DND-41 (cell line): ENCODE measurements at regions not wholly inside any gene's neighbourhood (a gene's known extent, or its start where the extent isn't known, plus 50 kb on each side); places are given as distances from the start of the nearest gene placed in this dataset.

Experiments used
- ATAC-seq: fragments of 200-7000 bp; cut with Tn5 transposase; 3 replicates; pipeline ENCODE4 v1.9.1; 2021; ENCODE audit warnings: low read depth; ENCODE audit not compliant: insufficient read depth
- DNase-seq: peaks from one replicate; pipeline ENCODE4 v3.0.0-alpha.2; 2020
- H2AFZ ChIP-seq: 2 replicates; pipeline ENCODE4 v1.6.0; 2012; ENCODE audit warnings: low read depth, low read length
- H3K27ac ChIP-seq: 2 replicates; pipeline ENCODE4 v1.5.1; 2012; ENCODE audit warnings: low read length, inconsistent platforms
- H3K27me3 ChIP-seq: fragments of 200-600 bp; sonication (generic); 2 replicates; pipeline ENCODE4 v1.6.0; 2012; ENCODE audit warnings: low read length, mild to moderate bottlenecking, inconsistent platforms; ENCODE audit not compliant: insufficient read depth, poor library complexity
- H3K36me3 ChIP-seq: 2 replicates; pipeline ENCODE4 v1.5.1; 2012; ENCODE audit warnings: low read length, inconsistent platforms; ENCODE audit not compliant: insufficient read depth
- H3K4me1 ChIP-seq: 2 replicates; pipeline ENCODE4 v1.5.1; 2012; ENCODE audit warnings: mild to moderate bottlenecking, low read length; ENCODE audit not compliant: insufficient read depth
- H3K4me2 ChIP-seq: 2 replicates; pipeline ENCODE4 v1.6.0; 2012; ENCODE audit warnings: mild to moderate bottlenecking, moderate library complexity, low read length, inconsistent platforms; ENCODE audit not compliant: insufficient read depth
- H3K4me3 ChIP-seq, 2 experiments: fragments of 200-600 bp in 1 of 2; shearing (Covaris generic) in 1 of 2; 2 replicates each; pipeline ENCODE4 v1.5.1; 2012 to 2016; ENCODE audit warnings: inconsistent platforms in 2 of 2, low read length in 2 of 2, mild to moderate bottlenecking in 2 of 2, low read depth in 1 of 2, moderate library complexity in 1 of 2
- H3K79me2 ChIP-seq: 2 replicates; pipeline ENCODE4 v1.6.0; 2012; ENCODE audit warnings: low read length, inconsistent platforms; ENCODE audit not compliant: insufficient read depth
- H3K9ac ChIP-seq: 2 replicates; pipeline ENCODE4 v1.6.0; 2012; ENCODE audit warnings: low read depth, mild to moderate bottlenecking, inconsistent platforms, low read length, moderate library complexity
- H3K9me3 ChIP-seq: 2 replicates; pipeline ENCODE4 v1.5.1; 2012; ENCODE audit warnings: low read length, moderate library complexity, mild to moderate bottlenecking, inconsistent platforms; ENCODE audit not compliant: insufficient read depth, severe bottlenecking
- H4K20me1 ChIP-seq: 2 replicates; pipeline ENCODE4 v1.6.0; 2012; ENCODE audit warnings: low read length; ENCODE audit not compliant: insufficient read depth
- CTCF ChIP-seq: IDR thresholded peaks from 2 replicates; pipeline ENCODE4 v1.5.1; 2012; ENCODE audit warnings: borderline replicate concordance, low read length, moderate library complexity, mild to moderate bottlenecking; ENCODE audit not compliant: poor library complexity, severe bottlenecking; ENCODE audit errors: extremely low read depth
- EZH2 ChIP-seq: IDR thresholded peaks from 3 replicates; pipeline ENCODE4 v1.6.1; 2012; ENCODE audit warnings: borderline replicate concordance, low read depth, mild to moderate bottlenecking, moderate library complexity, low read length, inconsistent platforms; ENCODE audit not compliant: severe bottlenecking

GRCh38 chr20:51326201-51326819, 216.2 kb downstream of the NFATC2 start:
- no peak overlapping the region for H3K27ac ChIP-seq
- ATAC-seq (peak; percentile 39; the same call in 1 of the 3 replicates), DNase-seq (peak; percentile 53)
- H3K4me3 ChIP-seq, result no peak overlapping the region
- H3K36me3 ChIP-seq, result no peaks in the 10 kb centered on the region
- no peak overlapping the region for H3K9ac ChIP-seq
- H2AFZ ChIP-seq, result no peak overlapping the region
- H3K79me2 ChIP-seq, result no peaks in the 10 kb centered on the region
- no peak overlapping the region for H3K4me2 ChIP-seq
- no peaks in the 10 kb centered on the region for H3K27me3 ChIP-seq
- no peaks in the 10 kb centered on the region for H3K4me1 ChIP-seq
- TF ChIP-seq CTCF (peak; percentile 85), EZH2 (no peak)
- 0 out of 2 replicates have a peak, but pooled peaks cover 6% of the 10 kb centered on the region for H4K20me1 ChIP-seq
- no peaks in the 10 kb centered on the region for H3K9me3 ChIP-seq

- no peak overlapping the region for H3K9ac ChIP-seq
- DNase-seq (no peak), ATAC-seq (no peak)
- H3K4me3 ChIP-seq, result no peak overlapping the region
- no peak overlapping the region for H3K4me2 ChIP-seq
- H3K27me3 ChIP-seq, result no peaks in the 10 kb centered on the region
- H3K36me3 ChIP-seq, result no peaks in the 10 kb centered on the region
- no peaks in the 10 kb centered on the region for H3K4me1 ChIP-seq
- H3K27ac ChIP-seq, result no peak overlapping the region
- 0 out of 2 replicates have a peak, but pooled peaks cover 3% of the 10 kb centered on the region for H4K20me1 ChIP-seq
- H2AFZ ChIP-seq, result no peak overlapping the region
- H3K9me3 ChIP-seq, result no peaks in the 10 kb centered on the region
- TF ChIP-seq CTCF, result no peak
- no peak for TF ChIP-seq EZH2
- H3K79me2 ChIP-seq, result no peaks in the 10 kb centered on the region
These were observed 220.3 kb downstream of the NFATC2 start for GRCh38 chr20:51322164-51322707.

- ATAC-seq, result no peak
- H3K4me1 ChIP-seq, result no peaks in the 10 kb centered on the region
- no peak overlapping the region for H3K27ac ChIP-seq
- H3K9ac ChIP-seq, result no peak overlapping the region
- no peaks in the 10 kb centered on the region for H3K9me3 ChIP-seq
- H3K79me2 ChIP-seq, result no peaks in the 10 kb centered on the region
- 0 out of 2 replicates have a peak, but pooled peaks cover 3% of the 10 kb centered on the region for H4K20me1 ChIP-seq
- no peak for DNase-seq
- no peaks in the 10 kb centered on the region for H3K36me3 ChIP-seq
- H3K4me2 ChIP-seq, result no peak overlapping the region
- H2AFZ ChIP-seq, result no peak overlapping the region
- H3K27me3 ChIP-seq, result no peaks in the 10 kb centered on the region
- TF ChIP-seq CTCF (no peak), EZH2 (no peak)
- H3K4me3 ChIP-seq, result no peak overlapping the region
These were observed 221.0 kb downstream of the NFATC2 start for GRCh38 chr20:51321343-51322163.
